ENCODE measurements at regions not wholly inside any gene's neighbourhood (a gene's known extent, or its start where the extent isn't known, plus 50 kb on each side); places are given as distances from the start of the nearest gene placed in this dataset.

DNA sequence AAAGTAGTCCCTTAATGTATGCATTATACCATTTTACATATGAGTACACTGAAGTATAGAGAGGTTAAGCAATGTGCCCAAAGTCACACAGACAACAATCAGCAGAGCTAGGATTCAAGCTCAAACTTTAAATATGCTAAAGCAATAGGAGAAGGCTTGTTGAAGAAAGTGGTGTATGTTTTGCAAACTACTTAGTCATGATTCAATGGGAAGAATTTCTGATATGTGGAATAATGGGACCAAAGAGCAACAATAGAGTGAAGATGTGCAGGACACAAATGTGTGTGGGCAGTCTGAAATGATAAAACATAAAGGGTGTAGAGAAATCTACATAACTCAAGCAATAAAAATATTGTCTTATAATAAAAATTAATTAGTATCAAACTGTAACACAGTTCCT is 109.0 kb upstream of the ARSJ start:
- H2AFZ ChIP-seq (ENCODE audit: low read length): no peak overlapping the region
- no peak overlapping the region for H3K27ac ChIP-seq (ENCODE audit: insufficient read depth, low read length)
- no peaks in the 10 kb centered on the region for H4K20me1 ChIP-seq (ENCODE audit: control insufficient read depth, extremely low read depth, insufficient read depth, low read length)
- no peaks in the 10 kb centered on the region for H3K9me3 ChIP-seq (ENCODE audit: control insufficient read depth, insufficient read depth, low read depth, low read length)
- no peaks in the 10 kb centered on the region for H3K79me2 ChIP-seq (ENCODE audit: control insufficient read depth, insufficient read depth, low read length)
- H3K36me3 ChIP-seq (ENCODE audit: control insufficient read depth, insufficient read depth, low read length): no peaks in the 10 kb centered on the region
- no peak for DNase-seq (ENCODE audit: low read depth in 2 of 2)
- H3K9ac ChIP-seq (ENCODE audit: insufficient read depth, low read length): no peak overlapping the region
- H3K4me1 ChIP-seq (ENCODE audit: control insufficient read depth, extremely low read depth, insufficient read depth, low read length): peaks cover 4% of the 10 kb centered on the region
- TF ChIP-seq EZH2 (IDR thresholded peaks at IDR 0.05; ENCODE audit: low read length, missing control alignments) (no peak), CTCF (conservative IDR thresholded peaks at IDR 0.05 in 1 of 2, IDR thresholded peaks at IDR 0.05 in 1 of 2; ENCODE audit: low read depth in 1 of 2, low read length in 2 of 2) (no peak)
- H3K4me2 ChIP-seq (ENCODE audit: extremely low read depth, insufficient read depth, low read length): no peak overlapping the region
- no peak overlapping the region for H3K4me3 ChIP-seq (replicated peaks in 1 of 4; ENCODE audit: control extremely low read depth in 1 of 4, insufficient read depth in 1 of 4, low read depth in 3 of 4, low read length in 4 of 4)
- no peaks in the 10 kb centered on the region for H3K27me3 ChIP-seq (ENCODE audit: control insufficient read depth, insufficient read depth, low read length)

- peak in 1 of 2 donors; percentile 73 for DNase-seq (ENCODE audit: low read depth in 2 of 2)
- TF ChIP-seq CTCF (conservative IDR thresholded peaks at IDR 0.05 in 1 of 2, IDR thresholded peaks at IDR 0.05 in 1 of 2; ENCODE audit: low read depth in 1 of 2, low read length in 2 of 2) (no peak), EZH2 (IDR thresholded peaks at IDR 0.05; ENCODE audit: low read length, missing control alignments) (no peak)
- Histone ChIP-seq H3K4me3 (replicated peaks in 1 of 4; ENCODE audit: control extremely low read depth in 1 of 4, insufficient read depth in 1 of 4, low read depth in 3 of 4, low read length in 4 of 4) (no peak overlapping the region), H3K27me3 (ENCODE audit: control insufficient read depth, insufficient read depth, low read length) (no peaks in the 10 kb centered on the region), H3K4me1 (ENCODE audit: control insufficient read depth, extremely low read depth, insufficient read depth, low read length) (peaks cover 4% of the 10 kb centered on the region), H4K20me1 (ENCODE audit: control insufficient read depth, extremely low read depth, insufficient read depth, low read length) (no peaks in the 10 kb centered on the region), H3K9me3 (ENCODE audit: control insufficient read depth, insufficient read depth, low read depth, low read length) (no peaks in the 10 kb centered on the region), H3K4me2 (ENCODE audit: extremely low read depth, insufficient read depth, low read length) (no peak overlapping the region), H3K9ac (ENCODE audit: insufficient read depth, low read length) (no peak overlapping the region), H3K36me3 (ENCODE audit: control insufficient read depth, insufficient read depth, low read length) (no peaks in the 10 kb centered on the region), H2AFZ (ENCODE audit: low read length) (no peak overlapping the region), H3K79me2 (ENCODE audit: control insufficient read depth, insufficient read depth, low read length) (no peaks in the 10 kb centered on the region), H3K27ac (ENCODE audit: insufficient read depth, low read length) (no peak overlapping the region)
Observed at GRCh38 chr4:114091546-114091945, 112.1 kb upstream of the ARSJ start.

DNA sequence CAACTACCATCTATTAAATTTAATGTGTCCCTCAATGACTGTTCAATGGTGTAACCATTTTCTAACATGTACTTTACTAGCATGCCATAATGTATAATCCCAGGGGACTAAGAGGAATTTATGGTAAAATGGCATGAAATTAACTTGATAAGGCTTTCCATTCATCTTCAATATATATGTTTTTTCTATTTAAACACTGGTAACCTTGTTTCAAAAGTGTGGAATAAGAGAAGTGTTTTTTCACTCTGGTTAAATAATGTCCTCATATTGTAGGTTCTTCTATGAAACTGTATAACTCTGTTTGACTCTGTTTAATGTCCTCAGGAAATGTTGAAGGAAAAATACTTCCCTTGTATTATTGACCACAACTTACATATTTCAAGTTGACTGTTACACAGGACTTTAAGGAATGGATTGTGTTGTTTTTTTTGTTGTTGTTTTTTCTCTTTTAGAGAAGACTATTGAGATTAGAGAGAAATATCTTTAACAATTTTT is 113.8 kb upstream of the ARSJ start:
- TF ChIP-seq EZH2 (IDR thresholded peaks at IDR 0.05; ENCODE audit: low read length, missing control alignments): no peak
- no peak for TF ChIP-seq CTCF (conservative IDR thresholded peaks at IDR 0.05 in 1 of 2, IDR thresholded peaks at IDR 0.05 in 1 of 2; ENCODE audit: low read depth in 1 of 2, low read length in 2 of 2)
- Histone ChIP-seq H3K79me2 (ENCODE audit: control insufficient read depth, insufficient read depth, low read length) (no peaks in the 10 kb centered on the region), H3K36me3 (ENCODE audit: control insufficient read depth, insufficient read depth, low read length) (no peaks in the 10 kb centered on the region), H3K9me3 (ENCODE audit: control insufficient read depth, insufficient read depth, low read depth, low read length) (no peaks in the 10 kb centered on the region), H3K27ac (ENCODE audit: insufficient read depth, low read length) (no peak overlapping the region), H3K9ac (ENCODE audit: insufficient read depth, low read length) (no peak overlapping the region), H4K20me1 (ENCODE audit: control insufficient read depth, extremely low read depth, insufficient read depth, low read length) (no peaks in the 10 kb centered on the region), H2AFZ (ENCODE audit: low read length) (no peak overlapping the region), H3K4me1 (ENCODE audit: control insufficient read depth, extremely low read depth, insufficient read depth, low read length) (no peaks in the 10 kb centered on the region), H3K4me2 (ENCODE audit: extremely low read depth, insufficient read depth, low read length) (no peak overlapping the region), H3K27me3 (ENCODE audit: control insufficient read depth, insufficient read depth, low read length) (no peaks in the 10 kb centered on the region), H3K4me3 (replicated peaks in 1 of 4; ENCODE audit: control extremely low read depth in 1 of 4, insufficient read depth in 1 of 4, low read depth in 3 of 4, low read length in 4 of 4) (no peak overlapping the region)
- DNase-seq (ENCODE audit: low read depth in 2 of 2): no peak

All from fibroblast of lung (primary cell).